ENCODE measurements at regions not wholly inside any gene's neighbourhood (a gene's known extent, or its start where the extent isn't known, plus 50 kb on each side); places are given as distances from the start of the nearest gene placed in this dataset.

DNA sequence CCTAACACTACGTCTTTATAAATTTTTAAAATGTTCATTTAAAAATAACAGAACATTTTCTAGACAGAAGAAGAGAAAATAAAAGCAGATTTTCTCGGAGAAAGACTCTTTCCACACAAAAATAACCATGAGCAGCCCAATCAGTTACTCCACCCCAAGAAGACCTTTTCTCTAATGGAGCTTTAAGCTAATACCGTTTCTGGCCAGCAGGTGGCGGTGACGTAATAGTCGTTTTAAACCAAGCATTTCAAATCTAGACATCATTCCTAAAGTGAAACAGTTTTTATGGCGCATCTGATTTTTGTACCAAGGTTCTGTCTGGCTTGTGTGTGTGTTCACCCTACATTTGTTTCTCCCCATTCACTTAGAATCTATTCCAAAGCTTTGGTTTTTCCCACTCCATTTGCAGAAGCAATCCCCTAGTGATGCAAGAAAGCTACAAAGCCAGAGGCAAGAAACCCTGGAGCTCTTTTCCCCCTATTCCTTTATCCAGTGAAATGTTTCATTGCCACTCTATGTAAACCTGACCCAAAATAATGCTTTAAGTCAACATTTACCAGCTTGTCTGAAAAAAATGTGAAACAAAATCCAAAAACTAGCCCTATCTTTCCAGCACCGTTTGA lies 336.7 kb upstream of the IGF1R start (continued):
- TF ChIP-seq, protein P1, sequence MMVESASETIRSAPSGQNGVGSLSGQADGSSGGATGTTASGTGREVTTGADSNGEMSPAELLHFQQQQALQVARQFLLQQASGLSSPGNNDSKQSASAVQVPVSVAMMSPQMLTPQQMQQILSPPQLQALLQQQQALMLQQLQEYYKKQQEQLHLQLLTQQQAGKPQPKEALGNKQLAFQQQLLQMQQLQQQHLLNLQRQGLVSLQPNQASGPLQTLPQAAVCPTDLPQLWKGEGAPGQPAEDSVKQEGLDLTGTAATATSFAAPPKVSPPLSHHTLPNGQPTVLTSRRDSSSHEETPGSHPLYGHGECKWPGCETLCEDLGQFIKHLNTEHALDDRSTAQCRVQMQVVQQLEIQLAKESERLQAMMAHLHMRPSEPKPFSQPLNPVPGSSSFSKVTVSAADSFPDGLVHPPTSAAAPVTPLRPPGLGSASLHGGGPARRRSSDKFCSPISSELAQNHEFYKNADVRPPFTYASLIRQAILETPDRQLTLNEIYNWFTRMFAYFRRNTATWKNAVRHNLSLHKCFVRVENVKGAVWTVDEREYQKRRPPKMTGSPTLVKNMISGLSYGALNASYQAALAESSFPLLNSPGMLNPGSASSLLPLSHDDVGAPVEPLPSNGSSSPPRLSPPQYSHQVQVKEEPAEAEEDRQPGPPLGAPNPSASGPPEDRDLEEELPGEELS (CRISPR knock-in tag; IDR thresholded peaks at IDR 0.05; ENCODE audit: borderline replicate concordance), result no peak
- peak; percentile 68 for TF ChIP-seq SMC3 (conservative IDR thresholded peaks at IDR 0.05; ENCODE audit: insufficient read depth, low read depth, low read length)
- no peak for TF ChIP-seq ZNF324 (CRISPR knock-in tag; IDR thresholded peaks at IDR 0.05)
- TF ChIP-seq SIN3B (IDR thresholded peaks at IDR 0.05; ENCODE audit: low read depth), result no peak
- TF ChIP-seq, protein P2, sequence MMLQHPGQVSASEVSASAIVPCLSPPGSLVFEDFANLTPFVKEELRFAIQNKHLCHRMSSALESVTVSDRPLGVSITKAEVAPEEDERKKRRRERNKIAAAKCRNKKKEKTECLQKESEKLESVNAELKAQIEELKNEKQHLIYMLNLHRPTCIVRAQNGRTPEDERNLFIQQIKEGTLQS (IDR thresholded peaks at IDR 0.05), result peak; percentile 92
- TF ChIP-seq, protein P2 (CRISPR knock-in tag; conservative IDR thresholded peaks at IDR 0.05), result no peak
- TF ChIP-seq, protein P3, sequence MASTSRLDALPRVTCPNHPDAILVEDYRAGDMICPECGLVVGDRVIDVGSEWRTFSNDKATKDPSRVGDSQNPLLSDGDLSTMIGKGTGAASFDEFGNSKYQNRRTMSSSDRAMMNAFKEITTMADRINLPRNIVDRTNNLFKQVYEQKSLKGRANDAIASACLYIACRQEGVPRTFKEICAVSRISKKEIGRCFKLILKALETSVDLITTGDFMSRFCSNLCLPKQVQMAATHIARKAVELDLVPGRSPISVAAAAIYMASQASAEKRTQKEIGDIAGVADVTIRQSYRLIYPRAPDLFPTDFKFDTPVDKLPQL (IDR thresholded peaks at IDR 0.05; ENCODE audit: extremely low read depth, insufficient read length), result no peak
- TF ChIP-seq ERF (CRISPR knock-in tag; IDR thresholded peaks at IDR 0.05), result no peak
- no peak for TF ChIP-seq HEY1 (CRISPR knock-in tag; IDR thresholded peaks at IDR 0.05; ENCODE audit: borderline replicate concordance)
- TF ChIP-seq, protein P4, sequence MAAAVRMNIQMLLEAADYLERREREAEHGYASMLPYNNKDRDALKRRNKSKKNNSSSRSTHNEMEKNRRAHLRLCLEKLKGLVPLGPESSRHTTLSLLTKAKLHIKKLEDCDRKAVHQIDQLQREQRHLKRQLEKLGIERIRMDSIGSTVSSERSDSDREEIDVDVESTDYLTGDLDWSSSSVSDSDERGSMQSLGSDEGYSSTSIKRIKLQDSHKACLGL (CRISPR knock-in tag; IDR thresholded peaks at IDR 0.05; ENCODE audit: borderline replicate concordance, poor library complexity, severe bottlenecking), result no peak
- TF ChIP-seq, protein P5, sequence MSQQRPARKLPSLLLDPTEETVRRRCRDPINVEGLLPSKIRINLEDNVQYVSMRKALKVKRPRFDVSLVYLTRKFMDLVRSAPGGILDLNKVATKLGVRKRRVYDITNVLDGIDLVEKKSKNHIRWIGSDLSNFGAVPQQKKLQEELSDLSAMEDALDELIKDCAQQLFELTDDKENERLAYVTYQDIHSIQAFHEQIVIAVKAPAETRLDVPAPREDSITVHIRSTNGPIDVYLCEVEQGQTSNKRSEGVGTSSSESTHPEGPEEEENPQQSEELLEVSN (IDR thresholded peaks at IDR 0.05; ENCODE audit: borderline replicate concordance in 1 of 2, extremely low read depth in 1 of 2, insufficient read depth in 1 of 2, insufficient read length in 1 of 2, low read depth in 1 of 2, low read length in 1 of 2, poor library complexity in 1 of 2, severe bottlenecking in 1 of 2), result no peak
- TF ChIP-seq, protein P6, sequence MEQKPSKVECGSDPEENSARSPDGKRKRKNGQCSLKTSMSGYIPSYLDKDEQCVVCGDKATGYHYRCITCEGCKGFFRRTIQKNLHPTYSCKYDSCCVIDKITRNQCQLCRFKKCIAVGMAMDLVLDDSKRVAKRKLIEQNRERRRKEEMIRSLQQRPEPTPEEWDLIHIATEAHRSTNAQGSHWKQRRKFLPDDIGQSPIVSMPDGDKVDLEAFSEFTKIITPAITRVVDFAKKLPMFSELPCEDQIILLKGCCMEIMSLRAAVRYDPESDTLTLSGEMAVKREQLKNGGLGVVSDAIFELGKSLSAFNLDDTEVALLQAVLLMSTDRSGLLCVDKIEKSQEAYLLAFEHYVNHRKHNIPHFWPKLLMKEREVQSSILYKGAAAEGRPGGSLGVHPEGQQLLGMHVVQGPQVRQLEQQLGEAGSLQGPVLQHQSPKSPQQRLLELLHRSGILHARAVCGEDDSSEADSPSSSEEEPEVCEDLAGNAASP (IDR thresholded peaks at IDR 0.05), result no peak
- TF ChIP-seq BRF1 (IDR thresholded peaks at IDR 0.05; ENCODE audit: borderline replicate concordance, extremely low read depth, insufficient read length), result no peak
- TF ChIP-seq MAFF (IDR thresholded peaks at IDR 0.05; ENCODE audit: low read length), result no peak
- no peak for TF ChIP-seq ZNF76 (CRISPR knock-in tag; IDR thresholded peaks at IDR 0.05; ENCODE audit: borderline replicate concordance)
- TF ChIP-seq CSDE1 (IDR thresholded peaks at IDR 0.05), result no peak
- TF ChIP-seq ZNF408 (CRISPR knock-in tag; IDR thresholded peaks at IDR 0.05; ENCODE audit: low read depth), result no peak
